Loucy (cell line): ENCODE measurements at regions not wholly inside any gene's neighbourhood (a gene's known extent, or its start where the extent isn't known, plus 50 kb on each side); places are given as distances from the start of the nearest gene placed in this dataset.
"Not testable (repeated sequence)": the region's sequence is repeated elsewhere in the genome, so short reads cannot be mapped to it uniquely, and the experiment has no call there.

Experiments
- H2AFZ ChIP-seq: fragments of 200-600 bp; sonication (generic); 2 replicates; pipeline ENCODE4 v1.6.0; 2016; ENCODE audit warnings: antibody characterized with exemption, mild to moderate bottlenecking, low read length, moderate library complexity
- H3F3A ChIP-seq: fragments of 200-600 bp; 2 replicates; pipeline ENCODE4 v1.6.0; 2016; ENCODE audit warnings: antibody characterized with exemption, low read depth, mild to moderate bottlenecking
- H3K27me3 ChIP-seq: fragments of 200-600 bp; sonication (generic); 2 replicates; pipeline ENCODE4 v1.6.1; 2014; ENCODE audit warnings: low read length, mild to moderate bottlenecking; ENCODE audit not compliant: insufficient read depth, poor library complexity, severe bottlenecking
- H3K36me3 ChIP-seq: fragments of 200-600 bp; sonication (generic); 2 replicates; pipeline ENCODE4 v1.6.1; 2016; ENCODE audit warnings: low read length; ENCODE audit not compliant: insufficient read depth
- H3K4me1 ChIP-seq: fragments of 200-600 bp; sonication (generic); 2 replicates; pipeline ENCODE4 v1.5.1; 2014; ENCODE audit warnings: low read length, mild to moderate bottlenecking; ENCODE audit not compliant: insufficient read depth, poor library complexity, severe bottlenecking
- H3K4me2 ChIP-seq: fragments of 200-600 bp; sonication (generic); 2 replicates; pipeline ENCODE4 v1.6.0; 2014; ENCODE audit warnings: antibody characterized with exemption, low read length, low read depth, mild to moderate bottlenecking; ENCODE audit not compliant: poor library complexity, severe bottlenecking
- H3K4me3 ChIP-seq: fragments of 200-600 bp; sonication (generic); 2 replicates; pipeline ENCODE4 v1.5.1; 2014; ENCODE audit warnings: low read length, mild to moderate bottlenecking, mixed read lengths; ENCODE audit not compliant: poor library complexity, severe bottlenecking
- H3K79me2 ChIP-seq: fragments of 200-600 bp; sonication (generic); 2 replicates; pipeline ENCODE4 v1.6.1; 2014; ENCODE audit warnings: low read length; ENCODE audit not compliant: insufficient read depth
- H3K9ac ChIP-seq: fragments of 200-600 bp; sonication (generic); 2 replicates; pipeline ENCODE4 v1.6.0; 2014; ENCODE audit warnings: mild to moderate bottlenecking, low read depth, low read length, moderate library complexity; ENCODE audit not compliant: poor library complexity, severe bottlenecking
- H3K9me2 ChIP-seq: fragments of 200-600 bp; sonication (generic); replicated peaks from 2 replicates; pipeline ENCODE4 v1.6.1; 2016; ENCODE audit warnings: low read depth, low read length, mixed read lengths
- H3K9me3 ChIP-seq: fragments of 200-600 bp; sonication (generic); 2 replicates; pipeline ENCODE4 v1.6.1; 2014; ENCODE audit warnings: mild to moderate bottlenecking, antibody characterized with exemption, low read length, low read depth; ENCODE audit not compliant: insufficient read depth
- H4K20me1 ChIP-seq: fragments of 200-600 bp; sonication (generic); 2 replicates; pipeline ENCODE4 v1.6.0; 2014; ENCODE audit warnings: antibody characterized with exemption, low read length, mild to moderate bottlenecking; ENCODE audit not compliant: insufficient read depth, poor library complexity, severe bottlenecking
- EZH2phosphoT487 ChIP-seq: fragments of 200-600 bp; IDR thresholded peaks from 2 replicates; pipeline ENCODE4 v1.6.1; 2018; ENCODE audit warnings: antibody characterized with exemption, mild to moderate bottlenecking, moderate library complexity, borderline replicate concordance
- TF ChIP-seq, protein P1 (sequence below): fragments of 200-600 bp; sonication (generic); conservative IDR thresholded peaks from 2 replicates; pipeline ENCODE4 v1.5.1; 2014; ENCODE audit warnings: mild to moderate bottlenecking, antibody characterized with exemption, low read length

DNA sequence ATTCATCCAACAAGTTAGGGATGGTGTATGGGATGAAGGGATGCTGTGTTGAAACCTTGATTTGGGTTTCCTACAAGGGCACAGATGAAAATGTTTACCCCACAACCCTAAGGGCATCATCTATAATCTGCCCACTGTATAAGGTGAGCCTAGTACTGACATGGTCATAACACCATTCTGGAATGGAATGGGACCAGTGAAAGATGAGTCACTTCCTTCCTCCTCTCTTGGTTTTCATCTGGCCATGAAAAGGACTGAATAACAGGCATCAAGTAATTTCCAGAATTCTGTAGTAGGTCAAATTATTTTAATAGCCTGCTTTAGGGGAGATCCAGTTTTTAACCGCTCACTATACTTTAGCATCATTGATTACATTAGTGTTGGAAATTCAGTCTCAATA lies 538.6 kb downstream of the NR2F2 start:
- no peaks in the 10 kb centered on the region for H4K20me1 ChIP-seq
- H3K36me3 ChIP-seq, result no peaks in the 10 kb centered on the region
- H3K9me2 ChIP-seq, result no peaks in the 10 kb centered on the region
- no peaks in the 10 kb centered on the region for H3F3A ChIP-seq
- no peak overlapping the region for H3K4me2 ChIP-seq
- no peaks in the 10 kb centered on the region for H3K27me3 ChIP-seq
- no peak overlapping the region for H3K4me3 ChIP-seq
- no peaks in the 10 kb centered on the region for H3K79me2 ChIP-seq
- H3K4me1 ChIP-seq, result no peaks in the 10 kb centered on the region
- TF ChIP-seq, protein P1, sequence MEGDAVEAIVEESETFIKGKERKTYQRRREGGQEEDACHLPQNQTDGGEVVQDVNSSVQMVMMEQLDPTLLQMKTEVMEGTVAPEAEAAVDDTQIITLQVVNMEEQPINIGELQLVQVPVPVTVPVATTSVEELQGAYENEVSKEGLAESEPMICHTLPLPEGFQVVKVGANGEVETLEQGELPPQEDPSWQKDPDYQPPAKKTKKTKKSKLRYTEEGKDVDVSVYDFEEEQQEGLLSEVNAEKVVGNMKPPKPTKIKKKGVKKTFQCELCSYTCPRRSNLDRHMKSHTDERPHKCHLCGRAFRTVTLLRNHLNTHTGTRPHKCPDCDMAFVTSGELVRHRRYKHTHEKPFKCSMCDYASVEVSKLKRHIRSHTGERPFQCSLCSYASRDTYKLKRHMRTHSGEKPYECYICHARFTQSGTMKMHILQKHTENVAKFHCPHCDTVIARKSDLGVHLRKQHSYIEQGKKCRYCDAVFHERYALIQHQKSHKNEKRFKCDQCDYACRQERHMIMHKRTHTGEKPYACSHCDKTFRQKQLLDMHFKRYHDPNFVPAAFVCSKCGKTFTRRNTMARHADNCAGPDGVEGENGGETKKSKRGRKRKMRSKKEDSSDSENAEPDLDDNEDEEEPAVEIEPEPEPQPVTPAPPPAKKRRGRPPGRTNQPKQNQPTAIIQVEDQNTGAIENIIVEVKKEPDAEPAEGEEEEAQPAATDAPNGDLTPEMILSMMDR, result no peak
- no peak for TF ChIP-seq EZH2phosphoT487
- no peak overlapping the region for H3K9ac ChIP-seq
- no peak overlapping the region for H2AFZ ChIP-seq
- H3K9me3 ChIP-seq, result no peaks in the 10 kb centered on the region; the same call in 1 of the 2 replicates

DNA sequence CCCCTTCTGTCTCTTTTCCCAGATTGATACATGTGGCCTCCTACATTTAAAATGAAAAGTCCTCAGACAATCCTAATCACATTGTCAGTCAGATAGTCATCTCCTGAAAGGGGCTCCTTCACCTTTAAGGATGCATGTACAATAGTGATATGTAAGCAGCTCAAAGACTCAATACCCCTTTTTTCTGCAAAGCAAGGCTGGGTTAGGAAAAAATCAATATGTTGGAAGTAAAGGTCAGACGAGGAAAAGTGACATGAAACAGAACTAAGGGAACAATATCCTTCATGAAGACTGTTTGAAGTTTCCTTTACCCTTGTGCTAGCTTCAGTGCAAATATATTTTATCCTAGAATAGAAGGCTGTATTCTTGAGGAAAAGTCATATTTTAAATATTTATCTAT lies 539.3 kb downstream of the NR2F2 start:
- no peaks in the 10 kb centered on the region for H3F3A ChIP-seq
- H3K4me1 ChIP-seq, result no peaks in the 10 kb centered on the region

DNA sequence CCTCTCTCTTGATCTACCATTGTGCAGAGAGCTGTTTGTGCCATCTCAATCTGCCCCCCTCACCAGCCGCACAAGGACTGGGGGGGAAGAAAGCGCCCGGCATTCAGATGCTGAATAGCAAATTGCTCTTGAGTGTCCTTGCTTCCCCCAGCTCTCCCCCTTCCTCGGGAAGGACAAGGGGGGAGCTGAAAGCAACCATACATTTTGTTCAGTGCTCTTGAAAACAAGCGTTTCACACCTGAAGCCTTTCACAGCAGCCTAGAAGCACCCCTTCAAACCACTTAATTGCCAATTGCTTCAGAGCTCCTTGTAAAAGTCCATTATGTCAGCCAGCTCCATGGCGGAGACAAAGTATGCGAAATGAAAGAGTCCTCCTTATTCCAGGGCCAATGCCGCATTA lies 540.1 kb downstream of the NR2F2 start:
- Histone ChIP-seq H3K27me3 (no peaks in the 10 kb centered on the region), H3K4me3 (no peak overlapping the region), H3K9me3 (no peaks in the 10 kb centered on the region; the same call in 1 of the 2 replicates), H3K79me2 (no peaks in the 10 kb centered on the region), H4K20me1 (no peaks in the 10 kb centered on the region), H3K36me3 (no peaks in the 10 kb centered on the region), H3K4me1 (no peaks in the 10 kb centered on the region), H3K9ac (no peak overlapping the region), H3F3A (no peaks in the 10 kb centered on the region), H3K4me2 (no peak overlapping the region), H3K9me2 (no peaks in the 10 kb centered on the region), H2AFZ (no peak overlapping the region)
- TF ChIP-seq, protein P1, result no peak
- no peak for TF ChIP-seq EZH2phosphoT487

More for the DNA sequence above, 539.3 kb downstream of the NR2F2 start:
- H3K79me2 ChIP-seq, result no peaks in the 10 kb centered on the region
- no peak overlapping the region for H3K4me2 ChIP-seq
- H3K9me3 ChIP-seq, result no peaks in the 10 kb centered on the region; the same call in 1 of the 2 replicates
- H3K36me3 ChIP-seq, result no peaks in the 10 kb centered on the region
- H3K4me3 ChIP-seq, result no peak overlapping the region
- no peaks in the 10 kb centered on the region for H4K20me1 ChIP-seq
- no peaks in the 10 kb centered on the region for H3K27me3 ChIP-seq
- no peaks in the 10 kb centered on the region for H3K9me2 ChIP-seq
- no peak overlapping the region for H2AFZ ChIP-seq
- H3K9ac ChIP-seq, result no peak overlapping the region
- TF ChIP-seq, protein P1, result no peak
- no peak for TF ChIP-seq EZH2phosphoT487

DNA sequence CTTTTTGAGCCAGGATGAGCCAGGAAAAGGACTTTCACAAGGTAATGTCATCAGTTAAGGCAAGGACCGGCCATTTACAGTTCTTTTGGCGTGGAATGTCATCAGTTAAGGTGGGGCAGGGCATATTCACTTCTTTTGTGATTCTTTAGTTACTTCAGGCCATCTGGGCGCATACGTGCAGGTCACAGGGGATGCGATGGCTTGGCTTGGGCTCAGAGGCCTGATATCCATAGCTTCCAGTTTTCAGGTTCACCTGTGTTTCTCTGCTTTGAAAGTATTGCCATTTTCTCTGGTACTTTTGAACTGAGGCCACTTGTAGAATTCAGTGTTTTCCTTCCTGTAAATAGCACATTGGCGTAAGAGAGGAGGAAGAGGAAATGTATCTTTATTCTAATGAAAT lies 546.9 kb downstream of the NR2F2 start:
- not testable (repeated sequence) for H3K4me3 ChIP-seq, H2AFZ ChIP-seq, H3K36me3 ChIP-seq, H3K9ac ChIP-seq, H3K9me3 ChIP-seq, H3K27me3 ChIP-seq, H4K20me1 ChIP-seq, H3F3A ChIP-seq, H3K9me2 ChIP-seq, H3K79me2 ChIP-seq, H3K4me2 ChIP-seq, H3K4me1 ChIP-seq
